ENCODE measurements at regions not wholly inside any gene's neighbourhood (a gene's known extent, or its start where the extent isn't known, plus 50 kb on each side); places are given as distances from the start of the nearest gene placed in this dataset.

- CTCF ChIA-PET: interaction anchor here (0.5 to 1.5 kb wide), 3 partner anchors 9 to 36 kb away, joined by 3 read pairs; no protein-coding TSS in a partner anchor
Observed at GRCh38 chr17:72465191-72466024, 344.6 kb downstream of the SOX9 start.

GRCh38 chr17:72466199-72466598 is 345.4 kb downstream of the SOX9 start:
- ChIA-PET CTCF (interaction anchor here (0.5 to 1.5 kb wide), 4 partner anchors 10 to 37 kb away, joined by 3 read pairs; no protein-coding TSS in a partner anchor), POLR2A (interaction anchor here (0.5 to 2.0 kb wide), 11 partner anchors 10 to 338 kb away, joined by 3 to 5 read pairs (median 3); no protein-coding TSS in a partner anchor)
- intact Hi-C loops (cut with micrococcal nuclease): loop anchor here (2.0 to 5.0 kb wide), 3 partner anchors 44 to 103 kb away; no protein-coding TSS in a partner anchor
- Mint-ChIP-seq H3K27me3 (ENCODE audit: insufficient read depth, unreplicated experiment) (no peaks in the 10 kb centered on the region), H3K36me3 (ENCODE audit: insufficient read depth, unreplicated experiment) (peaks cover 10% of the 10 kb centered on the region), H3K4me1 (ENCODE audit: insufficient read depth, unreplicated experiment) (peaks cover 45% of the 10 kb centered on the region), H3K27ac (ENCODE audit: low read depth, unreplicated experiment) (no peak overlapping the region), H3K4me3 (ENCODE audit: unreplicated experiment) (peak overlapping the region; percentile 63), H3K9me3 (ENCODE audit: unreplicated experiment) (no peaks in the 10 kb centered on the region)
- TF ChIP-seq, protein P1, sequence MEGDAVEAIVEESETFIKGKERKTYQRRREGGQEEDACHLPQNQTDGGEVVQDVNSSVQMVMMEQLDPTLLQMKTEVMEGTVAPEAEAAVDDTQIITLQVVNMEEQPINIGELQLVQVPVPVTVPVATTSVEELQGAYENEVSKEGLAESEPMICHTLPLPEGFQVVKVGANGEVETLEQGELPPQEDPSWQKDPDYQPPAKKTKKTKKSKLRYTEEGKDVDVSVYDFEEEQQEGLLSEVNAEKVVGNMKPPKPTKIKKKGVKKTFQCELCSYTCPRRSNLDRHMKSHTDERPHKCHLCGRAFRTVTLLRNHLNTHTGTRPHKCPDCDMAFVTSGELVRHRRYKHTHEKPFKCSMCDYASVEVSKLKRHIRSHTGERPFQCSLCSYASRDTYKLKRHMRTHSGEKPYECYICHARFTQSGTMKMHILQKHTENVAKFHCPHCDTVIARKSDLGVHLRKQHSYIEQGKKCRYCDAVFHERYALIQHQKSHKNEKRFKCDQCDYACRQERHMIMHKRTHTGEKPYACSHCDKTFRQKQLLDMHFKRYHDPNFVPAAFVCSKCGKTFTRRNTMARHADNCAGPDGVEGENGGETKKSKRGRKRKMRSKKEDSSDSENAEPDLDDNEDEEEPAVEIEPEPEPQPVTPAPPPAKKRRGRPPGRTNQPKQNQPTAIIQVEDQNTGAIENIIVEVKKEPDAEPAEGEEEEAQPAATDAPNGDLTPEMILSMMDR (IDR thresholded peaks at IDR 0.05; ENCODE audit: unreplicated experiment): no peak
- peak; percentile 90 for DNase-seq (ENCODE audit: unreplicated experiment)
- no TSS peak for BruUV-seq (replicated peaks)

More at GRCh38 chr17:72465191-72466024, 344.6 kb downstream of the SOX9 start:
- no peak overlapping the region for H3K27ac Mint-ChIP-seq (ENCODE audit: low read depth, unreplicated experiment)
- H3K4me1 Mint-ChIP-seq (ENCODE audit: insufficient read depth, unreplicated experiment): peaks cover 50% of the 10 kb centered on the region
- DNase-seq (ENCODE audit: unreplicated experiment): peak; percentile 97
- peak overlapping the region; percentile 63 for H3K4me3 Mint-ChIP-seq (ENCODE audit: unreplicated experiment)
- H3K9me3 Mint-ChIP-seq (ENCODE audit: unreplicated experiment): no peaks in the 10 kb centered on the region
- no peaks in the 10 kb centered on the region for H3K27me3 Mint-ChIP-seq (ENCODE audit: insufficient read depth, unreplicated experiment)
- POLR2A ChIA-PET: interaction anchor here (0.6 to 2.0 kb wide), 12 partner anchors 9 to 980 kb away, joined by 3 to 5 read pairs (median 3); no protein-coding TSS in a partner anchor
- H3K36me3 Mint-ChIP-seq (ENCODE audit: insufficient read depth, unreplicated experiment): peaks cover 12% of the 10 kb centered on the region
- intact Hi-C loops (cut with micrococcal nuclease): loop anchor here (1.0 to 5.0 kb wide), 4 partner anchors 43 to 344 kb away; partner anchors contain the start of gene SOX9
- TF ChIP-seq, protein P1 (IDR thresholded peaks at IDR 0.05; ENCODE audit: unreplicated experiment): no peak
- BruUV-seq (replicated peaks): no TSS peak

- no peaks in the 10 kb centered on the region for H3K9me3 Mint-ChIP-seq (ENCODE audit: unreplicated experiment)
- peaks cover 13% of the 10 kb centered on the region for H3K36me3 Mint-ChIP-seq (ENCODE audit: insufficient read depth, unreplicated experiment)
- CTCF ChIA-PET: interaction anchor here (0.6 to 1.5 kb wide), 3 partner anchors 11 to 36 kb away, joined by 3 to 5 read pairs (median 3); no protein-coding TSS in a partner anchor
- H3K4me1 Mint-ChIP-seq (ENCODE audit: insufficient read depth, unreplicated experiment): peaks cover 41% of the 10 kb centered on the region
- no TSS peak for BruUV-seq (replicated peaks)
- no peak overlapping the region for H3K27ac Mint-ChIP-seq (ENCODE audit: low read depth, unreplicated experiment)
- TF ChIP-seq, protein P1 (IDR thresholded peaks at IDR 0.05; ENCODE audit: unreplicated experiment): no peak
- POLR2A ChIA-PET: interaction anchor here (0.5 to 2.0 kb wide), 11 partner anchors 10 to 338 kb away, joined by 3 to 5 read pairs (median 3); no protein-coding TSS in a partner anchor
- DNase-seq (ENCODE audit: unreplicated experiment): no peak
- H3K4me3 Mint-ChIP-seq (ENCODE audit: unreplicated experiment): peak overlapping the region; percentile 63
- no peaks in the 10 kb centered on the region for H3K27me3 Mint-ChIP-seq (ENCODE audit: insufficient read depth, unreplicated experiment)
- intact Hi-C loops (cut with micrococcal nuclease): loop anchor here (2.0 to 5.0 kb wide), 3 partner anchors 44 to 104 kb away; no protein-coding TSS in a partner anchor
Observed at GRCh38 chr17:72466606-72467005, 345.8 kb downstream of the SOX9 start.
